Mesothelial cell of epicardium (in vitro differentiated cells): ENCODE measurements at regions not wholly inside any gene's neighbourhood (a gene's known extent, or its start where the extent isn't known, plus 50 kb on each side); places are given as distances from the start of the nearest gene placed in this dataset.

Source experiments
- DNase-seq, 2 experiments: peaks; one replicate each; pipeline ENCODE4 v3.0.0; 2021; ENCODE audit warnings: low spot score in 2 of 2; ENCODE audit not compliant: unreplicated experiment in 2 of 2
- H3K27ac Mint-ChIP-seq: 2 replicates; pipeline ENCODE4 v1.8.0; 2021; ENCODE audit warnings: mixed read lengths
- H3K27me3 Mint-ChIP-seq: 2 replicates; pipeline ENCODE4 v1.8.0; 2021; ENCODE audit warnings: low read depth, mixed read lengths
- H3K36me3 Mint-ChIP-seq: 2 replicates; pipeline ENCODE4 v1.8.0; 2021; ENCODE audit warnings: mixed read lengths
- H3K4me1 Mint-ChIP-seq: 2 replicates; pipeline ENCODE4 v1.8.0; 2021; ENCODE audit warnings: mixed read lengths
- H3K4me3 Mint-ChIP-seq: 2 replicates; pipeline ENCODE4 v1.8.0; 2021; ENCODE audit warnings: mild to moderate bottlenecking, moderate library complexity, mixed read lengths
- H3K9me3 Mint-ChIP-seq: 2 replicates; pipeline ENCODE4 v1.8.0; 2021; ENCODE audit warnings: mixed read lengths
- TF ChIP-seq, protein P1 (sequence below): fragments of 200-600 bp; sonication (generic); IDR thresholded peaks from one replicate; pipeline ENCODE4 v1.5.0; 2021; ENCODE audit warnings: antibody characterized with exemption; ENCODE audit not compliant: unreplicated experiment

DNA sequence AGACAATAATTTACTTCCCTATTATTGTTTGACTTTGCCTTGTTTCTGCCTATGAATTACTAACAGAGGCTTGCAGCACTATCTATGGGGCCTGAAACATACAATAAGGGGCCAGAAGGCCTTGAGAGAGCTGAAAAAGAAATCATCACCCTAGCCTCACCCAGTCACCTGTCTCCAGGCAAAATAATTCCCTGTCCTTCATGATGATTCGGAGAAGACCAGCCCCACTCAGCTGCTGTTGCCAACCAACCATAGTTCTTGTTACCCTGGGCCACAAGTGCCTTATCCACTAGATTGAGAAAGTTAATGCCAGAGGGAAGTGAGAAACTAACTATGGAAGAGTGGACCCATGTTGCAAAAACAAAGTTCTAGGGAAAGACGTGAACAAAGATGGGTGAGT, 97.1 kb downstream of the ARF6 start:
- Mint-ChIP-seq H3K4me3 (no peak overlapping the region), H3K27me3 (no peaks in the 10 kb centered on the region), H3K27ac (no peak overlapping the region), H3K4me1 (peaks cover 25% of the 10 kb centered on the region), H3K36me3 (no peaks in the 10 kb centered on the region), H3K9me3 (no peaks in the 10 kb centered on the region)
- no peak for DNase-seq
- TF ChIP-seq, protein P1, sequence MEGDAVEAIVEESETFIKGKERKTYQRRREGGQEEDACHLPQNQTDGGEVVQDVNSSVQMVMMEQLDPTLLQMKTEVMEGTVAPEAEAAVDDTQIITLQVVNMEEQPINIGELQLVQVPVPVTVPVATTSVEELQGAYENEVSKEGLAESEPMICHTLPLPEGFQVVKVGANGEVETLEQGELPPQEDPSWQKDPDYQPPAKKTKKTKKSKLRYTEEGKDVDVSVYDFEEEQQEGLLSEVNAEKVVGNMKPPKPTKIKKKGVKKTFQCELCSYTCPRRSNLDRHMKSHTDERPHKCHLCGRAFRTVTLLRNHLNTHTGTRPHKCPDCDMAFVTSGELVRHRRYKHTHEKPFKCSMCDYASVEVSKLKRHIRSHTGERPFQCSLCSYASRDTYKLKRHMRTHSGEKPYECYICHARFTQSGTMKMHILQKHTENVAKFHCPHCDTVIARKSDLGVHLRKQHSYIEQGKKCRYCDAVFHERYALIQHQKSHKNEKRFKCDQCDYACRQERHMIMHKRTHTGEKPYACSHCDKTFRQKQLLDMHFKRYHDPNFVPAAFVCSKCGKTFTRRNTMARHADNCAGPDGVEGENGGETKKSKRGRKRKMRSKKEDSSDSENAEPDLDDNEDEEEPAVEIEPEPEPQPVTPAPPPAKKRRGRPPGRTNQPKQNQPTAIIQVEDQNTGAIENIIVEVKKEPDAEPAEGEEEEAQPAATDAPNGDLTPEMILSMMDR: no peak

DNA sequence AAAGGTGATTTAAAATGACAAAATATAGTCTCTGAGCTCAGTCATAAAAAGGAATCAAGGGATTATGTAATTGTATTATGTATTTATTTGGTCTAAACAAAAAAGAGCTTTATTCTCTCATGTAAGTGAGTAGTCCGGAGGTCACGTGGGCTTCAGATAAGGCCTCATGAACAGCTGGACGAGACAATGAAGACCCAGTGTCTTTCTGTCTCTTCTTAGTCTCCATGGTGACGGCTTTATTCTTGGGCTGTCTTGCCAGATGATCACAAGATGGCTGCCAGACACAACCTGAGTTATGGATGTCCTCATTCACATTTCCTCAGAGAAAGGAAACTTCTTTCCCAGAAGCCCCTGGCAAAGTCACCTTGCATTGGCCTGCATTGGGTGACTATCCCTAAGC, 98.6 kb downstream of the ARF6 start:
- Mint-ChIP-seq H3K27ac (peak overlapping the region; percentile 16), H3K36me3 (no peaks in the 10 kb centered on the region)

GRCh38 chr14:49992036-49992435, 99.2 kb downstream of the ARF6 start:
- H3K36me3 Mint-ChIP-seq: no peaks in the 10 kb centered on the region
- no peaks in the 10 kb centered on the region for H3K9me3 Mint-ChIP-seq
- H3K4me3 Mint-ChIP-seq: no peak overlapping the region
- no peak overlapping the region for H3K27ac Mint-ChIP-seq
- DNase-seq: no peak
- TF ChIP-seq, protein P1: no peak
- no peaks in the 10 kb centered on the region for H3K27me3 Mint-ChIP-seq
- peaks cover 25% of the 10 kb centered on the region for H3K4me1 Mint-ChIP-seq

More for the DNA sequence above, 98.6 kb downstream of the ARF6 start:
- no peaks in the 10 kb centered on the region for H3K9me3 Mint-ChIP-seq
- H3K4me3 Mint-ChIP-seq: no peak overlapping the region
- H3K27me3 Mint-ChIP-seq: no peaks in the 10 kb centered on the region
- TF ChIP-seq, protein P1: no peak
- DNase-seq: no peak
- H3K4me1 Mint-ChIP-seq: peaks cover 30% of the 10 kb centered on the region

DNA sequence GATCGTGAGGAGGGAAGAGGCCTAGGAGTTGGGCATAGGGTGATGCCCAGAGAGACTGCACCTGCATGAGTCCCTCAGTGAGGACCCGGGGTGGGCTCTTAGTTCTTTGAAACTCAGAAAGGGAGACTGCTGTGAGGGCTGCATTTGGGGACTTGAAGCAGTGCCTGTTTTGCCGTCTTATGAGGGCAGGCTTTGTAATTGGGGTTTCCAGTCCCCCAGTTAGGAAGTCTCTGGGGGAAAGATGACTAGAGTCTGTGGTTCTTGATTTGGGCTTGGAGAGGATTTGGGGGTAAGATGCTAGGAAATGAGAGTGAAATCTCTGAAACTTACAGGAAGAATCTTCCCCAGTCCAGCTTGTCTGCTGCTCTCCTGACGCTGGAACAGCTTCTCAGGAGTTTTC, 99.6 kb downstream of the ARF6 start:
- Mint-ChIP-seq H3K4me1 (peaks cover 20% of the 10 kb centered on the region), H3K36me3 (no peaks in the 10 kb centered on the region), H3K9me3 (no peaks in the 10 kb centered on the region), H3K27me3 (no peaks in the 10 kb centered on the region), H3K27ac (no peak overlapping the region), H3K4me3 (no peak overlapping the region)
- TF ChIP-seq, protein P1: no peak
- no peak for DNase-seq

- no peak overlapping the region for H3K4me3 Mint-ChIP-seq
- H3K36me3 Mint-ChIP-seq: no peaks in the 10 kb centered on the region
- H3K9me3 Mint-ChIP-seq: no peaks in the 10 kb centered on the region
- TF ChIP-seq, protein P1: no peak
- no peak overlapping the region for H3K27ac Mint-ChIP-seq
- no peaks in the 10 kb centered on the region for H3K27me3 Mint-ChIP-seq
- H3K4me1 Mint-ChIP-seq: peaks cover 17% of the 10 kb centered on the region
- no peak for DNase-seq
Measured at GRCh38 chr14:49992901-49993339, 100.0 kb downstream of the ARF6 start.

DNA sequence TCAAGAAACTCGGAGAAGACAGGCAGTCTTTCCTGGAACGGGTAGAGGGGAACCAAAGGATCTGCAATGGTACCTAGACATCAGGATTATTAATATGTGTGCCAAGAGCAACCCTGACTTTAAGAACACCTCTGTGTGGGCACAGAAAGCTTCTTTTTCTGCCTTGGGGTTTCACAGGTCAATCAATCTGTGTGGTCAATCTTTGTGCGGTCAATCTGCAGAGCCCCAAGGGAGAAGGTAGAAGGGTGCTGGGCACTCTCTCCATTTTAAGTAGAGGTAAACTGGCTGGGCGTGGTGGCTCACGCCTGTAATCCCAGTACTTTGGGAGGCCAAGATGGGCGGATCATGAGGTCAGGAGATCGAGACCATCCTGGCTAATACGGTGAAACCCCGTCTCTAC, 100.7 kb downstream of the ARF6 start:
- H3K4me3 Mint-ChIP-seq: no peak overlapping the region
- H3K36me3 Mint-ChIP-seq: no peaks in the 10 kb centered on the region
- DNase-seq: no peak
- TF ChIP-seq, protein P1: no peak
- no peak overlapping the region for H3K27ac Mint-ChIP-seq
- peaks cover 12% of the 10 kb centered on the region for H3K4me1 Mint-ChIP-seq
- no peaks in the 10 kb centered on the region for H3K27me3 Mint-ChIP-seq
- no peaks in the 10 kb centered on the region for H3K9me3 Mint-ChIP-seq
